ENCODE measurements at regions not wholly inside any gene's neighbourhood (a gene's known extent, or its start where the extent isn't known, plus 50 kb on each side); places are given as distances from the start of the nearest gene placed in this dataset.

GRCh38 chr2:120596191-120596811, 139.4 kb upstream of the GLI2 start:
- H3K27me3 ChIP-seq (ENCODE audit: low read length) = no peaks in the 10 kb centered on the region
- no peaks in the 10 kb centered on the region for H4K20me1 ChIP-seq (ENCODE audit: insufficient read depth, low read depth, low read length)
- H3K9ac ChIP-seq (ENCODE audit: low read length) = no peak overlapping the region
- DNase-seq = no peak
- H3K27ac ChIP-seq (ENCODE audit: low read length) = no peak overlapping the region
- no peaks in the 10 kb centered on the region for H3K79me2 ChIP-seq (ENCODE audit: low read length)
- no peak overlapping the region for H3K4me2 ChIP-seq (ENCODE audit: low read depth, low read length, poor library complexity, severe bottlenecking)
- no peaks in the 10 kb centered on the region for H3K36me3 ChIP-seq (ENCODE audit: insufficient read depth, low read length)
- H2AFZ ChIP-seq (ENCODE audit: low read length) = no peak overlapping the region
- H3K4me1 ChIP-seq (ENCODE audit: low read length) = no peaks in the 10 kb centered on the region
- no peak overlapping the region for H3K4me3 ChIP-seq (ENCODE audit: low read length)
- H3K9me3 ChIP-seq (ENCODE audit: low read length) = no peaks in the 10 kb centered on the region
- H3K9me2 ChIP-seq (replicated peaks; ENCODE audit: insufficient read depth, low read length) = no peaks in the 10 kb centered on the region

- H3K9me2 ChIP-seq (replicated peaks; ENCODE audit: insufficient read depth, low read length) = no peaks in the 10 kb centered on the region
- H2AFZ ChIP-seq (ENCODE audit: low read length) = no peak overlapping the region
- H3K79me2 ChIP-seq (ENCODE audit: low read length) = no peaks in the 10 kb centered on the region
- no peak for DNase-seq
- no peaks in the 10 kb centered on the region for H4K20me1 ChIP-seq (ENCODE audit: insufficient read depth, low read depth, low read length)
- no peak overlapping the region for H3K9ac ChIP-seq (ENCODE audit: low read length)
- H3K9me3 ChIP-seq (ENCODE audit: low read length) = no peaks in the 10 kb centered on the region
- no peaks in the 10 kb centered on the region for H3K4me1 ChIP-seq (ENCODE audit: low read length)
- no peak overlapping the region for H3K4me3 ChIP-seq (ENCODE audit: low read length)
- no peak overlapping the region for H3K4me2 ChIP-seq (ENCODE audit: low read depth, low read length, poor library complexity, severe bottlenecking)
- no peak overlapping the region for H3K27ac ChIP-seq (ENCODE audit: low read length)
- H3K36me3 ChIP-seq (ENCODE audit: insufficient read depth, low read length) = no peaks in the 10 kb centered on the region
- H3K27me3 ChIP-seq (ENCODE audit: low read length) = no peaks in the 10 kb centered on the region
Observed at GRCh38 chr2:120596990-120597594, 138.6 kb upstream of the GLI2 start.

GRCh38 chr2:120597595-120598193, 138.0 kb upstream of the GLI2 start:
- no peak overlapping the region for H3K9ac ChIP-seq (ENCODE audit: low read length)
- H3K4me3 ChIP-seq (ENCODE audit: low read length) = no peak overlapping the region
- DNase-seq = no peak
- no peak overlapping the region for H2AFZ ChIP-seq (ENCODE audit: low read length)
- H3K27ac ChIP-seq (ENCODE audit: low read length) = no peak overlapping the region
- H3K4me2 ChIP-seq (ENCODE audit: low read depth, low read length, poor library complexity, severe bottlenecking) = no peak overlapping the region
- H3K79me2 ChIP-seq (ENCODE audit: low read length) = no peaks in the 10 kb centered on the region
- no peaks in the 10 kb centered on the region for H4K20me1 ChIP-seq (ENCODE audit: insufficient read depth, low read depth, low read length)
- H3K36me3 ChIP-seq (ENCODE audit: insufficient read depth, low read length) = no peaks in the 10 kb centered on the region
- no peaks in the 10 kb centered on the region for H3K27me3 ChIP-seq (ENCODE audit: low read length)
- H3K4me1 ChIP-seq (ENCODE audit: low read length) = no peaks in the 10 kb centered on the region
- no peaks in the 10 kb centered on the region for H3K9me2 ChIP-seq (replicated peaks; ENCODE audit: insufficient read depth, low read length)
- H3K9me3 ChIP-seq (ENCODE audit: low read length) = no peaks in the 10 kb centered on the region

GRCh38 chr2:120598416-120598815, 137.3 kb upstream of the GLI2 start:
- Histone ChIP-seq H4K20me1 (ENCODE audit: insufficient read depth, low read depth, low read length) (no peaks in the 10 kb centered on the region), H3K4me1 (ENCODE audit: low read length) (no peaks in the 10 kb centered on the region), H3K9me2 (replicated peaks; ENCODE audit: insufficient read depth, low read length) (no peaks in the 10 kb centered on the region), H3K36me3 (ENCODE audit: insufficient read depth, low read length) (no peaks in the 10 kb centered on the region), H3K9me3 (ENCODE audit: low read length) (no peaks in the 10 kb centered on the region), H3K9ac (ENCODE audit: low read length) (no peak overlapping the region), H3K79me2 (ENCODE audit: low read length) (no peaks in the 10 kb centered on the region), H2AFZ (ENCODE audit: low read length) (no peak overlapping the region), H3K4me2 (ENCODE audit: low read depth, low read length, poor library complexity, severe bottlenecking) (no peak overlapping the region), H3K27ac (ENCODE audit: low read length) (no peak overlapping the region), H3K4me3 (ENCODE audit: low read length) (no peak overlapping the region), H3K27me3 (ENCODE audit: low read length) (no peaks in the 10 kb centered on the region)
- no peak for DNase-seq

GRCh38 chr2:120599072-120599471, 136.6 kb upstream of the GLI2 start:
- no peak overlapping the region for H3K27ac ChIP-seq (ENCODE audit: low read length)
- no peaks in the 10 kb centered on the region for H3K9me2 ChIP-seq (replicated peaks; ENCODE audit: insufficient read depth, low read length)
- H3K36me3 ChIP-seq (ENCODE audit: insufficient read depth, low read length) = no peaks in the 10 kb centered on the region
- no peak overlapping the region for H2AFZ ChIP-seq (ENCODE audit: low read length)
- no peak overlapping the region for H3K9ac ChIP-seq (ENCODE audit: low read length)
- H3K4me3 ChIP-seq (ENCODE audit: low read length) = no peak overlapping the region
- no peaks in the 10 kb centered on the region for H3K79me2 ChIP-seq (ENCODE audit: low read length)
- H3K4me1 ChIP-seq (ENCODE audit: low read length) = no peaks in the 10 kb centered on the region
- no peak overlapping the region for H3K4me2 ChIP-seq (ENCODE audit: low read depth, low read length, poor library complexity, severe bottlenecking)
- H3K9me3 ChIP-seq (ENCODE audit: low read length) = no peaks in the 10 kb centered on the region
- no peaks in the 10 kb centered on the region for H3K27me3 ChIP-seq (ENCODE audit: low read length)
- DNase-seq = no peak
- H4K20me1 ChIP-seq (ENCODE audit: insufficient read depth, low read depth, low read length) = no peaks in the 10 kb centered on the region

GRCh38 chr2:120599656-120600055, 136.0 kb upstream of the GLI2 start:
- no peak overlapping the region for H2AFZ ChIP-seq (ENCODE audit: low read length)
- no peak overlapping the region for H3K9ac ChIP-seq (ENCODE audit: low read length)
- H3K27me3 ChIP-seq (ENCODE audit: low read length) = no peaks in the 10 kb centered on the region
- H3K4me3 ChIP-seq (ENCODE audit: low read length) = no peak overlapping the region
- H3K9me2 ChIP-seq (replicated peaks; ENCODE audit: insufficient read depth, low read length) = no peaks in the 10 kb centered on the region
- H3K79me2 ChIP-seq (ENCODE audit: low read length) = no peaks in the 10 kb centered on the region
- H4K20me1 ChIP-seq (ENCODE audit: insufficient read depth, low read depth, low read length) = no peaks in the 10 kb centered on the region
- H3K4me1 ChIP-seq (ENCODE audit: low read length) = no peaks in the 10 kb centered on the region
- DNase-seq = no peak
- H3K27ac ChIP-seq (ENCODE audit: low read length) = no peak overlapping the region
- no peaks in the 10 kb centered on the region for H3K9me3 ChIP-seq (ENCODE audit: low read length)
- no peaks in the 10 kb centered on the region for H3K36me3 ChIP-seq (ENCODE audit: insufficient read depth, low read length)
- no peak overlapping the region for H3K4me2 ChIP-seq (ENCODE audit: low read depth, low read length, poor library complexity, severe bottlenecking)

- Histone ChIP-seq H3K9me2 (replicated peaks; ENCODE audit: insufficient read depth, low read length) (no peaks in the 10 kb centered on the region), H3K4me3 (ENCODE audit: low read length) (no peak overlapping the region), H3K36me3 (ENCODE audit: insufficient read depth, low read length) (no peaks in the 10 kb centered on the region), H3K4me1 (ENCODE audit: low read length) (no peaks in the 10 kb centered on the region), H2AFZ (ENCODE audit: low read length) (no peak overlapping the region), H3K27me3 (ENCODE audit: low read length) (no peaks in the 10 kb centered on the region), H4K20me1 (ENCODE audit: insufficient read depth, low read depth, low read length) (no peaks in the 10 kb centered on the region), H3K9ac (ENCODE audit: low read length) (no peak overlapping the region), H3K9me3 (ENCODE audit: low read length) (no peaks in the 10 kb centered on the region), H3K79me2 (ENCODE audit: low read length) (no peaks in the 10 kb centered on the region), H3K4me2 (ENCODE audit: low read depth, low read length, poor library complexity, severe bottlenecking) (no peak overlapping the region), H3K27ac (ENCODE audit: low read length) (no peak overlapping the region)
- no peak for DNase-seq
Observed at GRCh38 chr2:120600335-120600734, 135.3 kb upstream of the GLI2 start.

GRCh38 chr2:120600786-120601185, 134.9 kb upstream of the GLI2 start:
- Histone ChIP-seq H3K27ac (ENCODE audit: low read length) (no peak overlapping the region), H3K4me1 (ENCODE audit: low read length) (no peaks in the 10 kb centered on the region), H3K4me2 (ENCODE audit: low read depth, low read length, poor library complexity, severe bottlenecking) (no peak overlapping the region), H4K20me1 (ENCODE audit: insufficient read depth, low read depth, low read length) (no peaks in the 10 kb centered on the region), H3K9me3 (ENCODE audit: low read length) (no peaks in the 10 kb centered on the region), H3K4me3 (ENCODE audit: low read length) (no peak overlapping the region), H3K79me2 (ENCODE audit: low read length) (no peaks in the 10 kb centered on the region), H2AFZ (ENCODE audit: low read length) (no peak overlapping the region), H3K9me2 (replicated peaks; ENCODE audit: insufficient read depth, low read length) (no peaks in the 10 kb centered on the region), H3K27me3 (ENCODE audit: low read length) (no peaks in the 10 kb centered on the region), H3K9ac (ENCODE audit: low read length) (no peak overlapping the region), H3K36me3 (ENCODE audit: insufficient read depth, low read length) (no peaks in the 10 kb centered on the region)
- DNase-seq = no peak

Data from Karpas-422 (cell line).